Activated naive CD4-positive, alpha-beta T cell (primary cell): ENCODE measurements at regions not wholly inside any gene's neighbourhood (a gene's known extent, or its start where the extent isn't known, plus 50 kb on each side); places are given as distances from the start of the nearest gene placed in this dataset.

Experiments used
- DNase-seq, 4 experiments: peaks; one replicate each; lab custom pipeline; 2025; lab: John Stamatoyannopoulos, UW

- no peak for DNase-seq
These were observed 424.8 kb downstream of the HRH4 start for GRCh38 chr18:24885276-24885675.

- no peak for DNase-seq
These were observed 434.4 kb downstream of the HRH4 start for GRCh38 chr18:24894880-24895279.

GRCh38 chr18:24897461-24897860, 437.0 kb downstream of the HRH4 start:
- no peak for DNase-seq

- DNase-seq: no peak
These were observed 441.7 kb downstream of the ZNF521 start for GRCh38 chr18:24910221-24910620.

- DNase-seq: no peak
These were observed 438.3 kb downstream of the ZNF521 start for GRCh38 chr18:24913507-24914170.

GRCh38 chr18:24914171-24914525, 437.8 kb downstream of the ZNF521 start:
- DNase-seq: no peak

GRCh38 chr18:24914685-24915084, 437.3 kb downstream of the ZNF521 start:
- DNase-seq: no peak

- no peak for DNase-seq
These were observed 436.4 kb downstream of the ZNF521 start for GRCh38 chr18:24915547-24915946.

- no peak for DNase-seq
These were observed 434.2 kb downstream of the ZNF521 start for GRCh38 chr18:24917767-24918166.

- DNase-seq: no peak
These were observed 433.7 kb downstream of the ZNF521 start for GRCh38 chr18:24918257-24918656.

- no peak for DNase-seq
These were observed 432.7 kb downstream of the ZNF521 start for GRCh38 chr18:24919181-24919797.

GRCh38 chr18:24922491-24922890, 429.5 kb downstream of the ZNF521 start:
- no peak for DNase-seq

GRCh38 chr18:24923138-24923537, 428.8 kb downstream of the ZNF521 start:
- DNase-seq: no peak

GRCh38 chr18:24924066-24924716, 427.8 kb downstream of the ZNF521 start:
- no peak for DNase-seq

GRCh38 chr18:24926649-24927048, 425.3 kb downstream of the ZNF521 start:
- DNase-seq: no peak

GRCh38 chr18:24928301-24928878, 423.6 kb downstream of the ZNF521 start:
- DNase-seq: no peak

- no peak for DNase-seq
These were observed 421.5 kb downstream of the ZNF521 start for GRCh38 chr18:24930478-24930877.

GRCh38 chr18:24930971-24931370, 421.0 kb downstream of the ZNF521 start:
- no peak for DNase-seq

GRCh38 chr18:24933345-24933744, 418.6 kb downstream of the ZNF521 start:
- no peak for DNase-seq

GRCh38 chr18:24934258-24934932, 417.6 kb downstream of the ZNF521 start:
- DNase-seq: no peak

- no peak for DNase-seq
These were observed 417.0 kb downstream of the ZNF521 start for GRCh38 chr18:24935008-24935407.

GRCh38 chr18:24935896-24936295, 416.1 kb downstream of the ZNF521 start:
- DNase-seq: no peak

GRCh38 chr18:24936691-24937090, 415.3 kb downstream of the ZNF521 start:
- DNase-seq: no peak
